Inflammatory macrophage treated with lipopolysaccharide for 4 hours (primary cell): ENCODE measurements at regions not wholly inside any gene's neighbourhood (a gene's known extent, or its start where the extent isn't known, plus 50 kb on each side); places are given as distances from the start of the nearest gene placed in this dataset.
"Not testable (repeated sequence)": the region's sequence is repeated elsewhere in the genome, so short reads cannot be mapped to it uniquely, and the experiment has no call there.

Experiments used
- DNase-seq: peaks from one replicate; pipeline ENCODE4 v3.0.0-alpha.2; 2020

DNA sequence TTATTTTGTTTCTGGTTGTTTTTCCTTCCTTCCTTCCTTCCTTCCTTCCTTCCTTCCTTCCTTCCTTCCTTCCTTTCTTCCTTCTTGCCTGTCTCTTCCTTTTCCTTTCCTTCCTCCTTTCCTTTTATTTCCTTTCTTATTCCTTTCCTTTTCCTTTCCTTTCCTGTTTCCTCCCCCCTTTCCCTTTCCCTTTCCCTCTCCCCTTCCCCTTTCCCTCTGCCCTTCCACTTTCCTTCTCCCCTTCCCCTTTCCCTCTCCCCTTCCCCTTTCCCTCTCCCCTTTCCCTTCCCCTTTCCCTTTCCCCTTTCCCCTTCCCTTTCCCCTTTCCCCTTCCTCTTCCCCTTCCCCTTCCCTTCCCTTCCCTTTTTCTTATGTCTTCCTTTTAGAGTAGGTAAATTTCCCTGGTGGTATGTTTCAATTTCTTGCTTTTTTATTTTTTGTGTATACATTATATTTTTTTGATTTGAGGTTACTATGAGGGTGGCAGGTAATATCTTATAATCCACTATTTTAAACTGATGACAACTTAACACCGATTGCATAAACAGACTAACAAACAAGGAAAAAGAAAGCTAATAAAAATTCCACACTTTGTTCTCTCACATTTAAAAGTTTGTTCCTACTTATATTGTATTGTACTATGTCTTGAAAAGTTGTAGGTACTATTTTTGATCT is 311.0 kb upstream of the FSHR start:
- no peak for DNase-seq

DNA sequence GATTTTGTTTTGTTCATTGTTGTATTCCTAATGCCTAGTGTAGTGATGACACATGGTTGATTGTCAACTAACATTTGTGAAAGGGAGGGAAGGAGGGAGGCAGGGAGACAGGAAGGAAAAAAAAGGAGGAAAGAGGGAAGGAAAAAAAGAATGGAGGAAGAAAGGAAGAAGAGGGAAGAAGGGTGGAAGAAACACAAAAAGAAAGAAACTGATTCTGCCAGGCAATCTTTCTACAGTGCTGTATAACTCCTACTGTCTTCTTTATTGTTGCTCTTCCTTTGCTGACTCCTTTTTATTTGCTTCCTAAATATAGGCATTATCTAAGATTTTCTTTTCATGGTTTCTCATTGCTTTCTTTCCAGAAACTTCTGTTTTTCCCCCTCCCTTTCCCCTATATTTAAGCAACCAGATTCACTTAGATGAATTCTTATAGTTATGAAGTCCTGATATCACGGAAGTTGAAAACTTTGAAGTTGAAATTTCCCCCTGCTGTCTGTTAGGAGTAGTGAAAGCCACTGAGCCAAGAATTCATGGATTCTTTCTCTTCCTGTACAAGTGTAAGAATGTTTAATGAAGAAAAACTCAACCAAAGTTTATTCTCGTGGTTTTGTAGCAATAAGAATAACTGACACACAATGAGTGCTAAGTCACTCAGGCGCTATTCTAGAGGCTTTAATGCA is 305.1 kb upstream of the FSHR start:
- no peak for DNase-seq

DNA sequence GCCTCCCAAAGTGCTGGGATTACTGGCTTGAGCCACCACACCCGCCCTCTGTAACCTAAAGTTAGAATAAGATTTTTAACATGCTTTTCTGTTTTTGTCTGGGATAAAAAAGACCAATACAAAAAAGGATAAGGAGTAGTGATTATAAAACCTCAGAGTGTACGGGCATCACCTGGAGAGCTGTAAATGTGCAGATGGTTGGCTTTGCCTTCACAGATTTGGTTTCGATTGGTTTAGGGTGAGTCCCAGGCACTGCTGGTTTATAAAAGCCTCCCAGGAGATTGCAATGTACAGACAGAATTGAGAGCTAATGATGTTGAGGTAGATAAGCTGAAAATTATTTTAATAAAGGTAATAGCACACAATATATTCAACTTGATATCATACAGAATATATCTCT is 289.7 kb upstream of the FSHR start:
- no peak for DNase-seq

DNA sequence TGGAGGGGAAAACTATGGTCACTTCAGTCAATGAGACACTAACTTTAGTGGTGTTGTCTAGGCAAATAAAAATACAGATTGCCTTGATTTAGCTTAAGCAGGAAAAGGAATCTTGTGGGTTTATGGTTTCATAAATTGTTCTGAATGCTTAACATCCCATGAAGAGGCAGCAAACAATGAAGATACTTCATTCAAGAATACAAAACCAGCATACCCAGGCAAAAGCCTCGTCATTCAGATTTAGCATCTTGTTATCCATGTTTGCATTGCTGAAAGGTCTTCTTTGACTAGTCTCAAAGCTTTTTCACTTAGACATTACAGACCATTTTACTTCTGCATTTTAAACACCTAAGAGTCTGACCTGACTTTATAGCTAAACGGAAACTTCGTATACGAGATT is 272.7 kb upstream of the FSHR start:
- no peak for DNase-seq

DNA sequence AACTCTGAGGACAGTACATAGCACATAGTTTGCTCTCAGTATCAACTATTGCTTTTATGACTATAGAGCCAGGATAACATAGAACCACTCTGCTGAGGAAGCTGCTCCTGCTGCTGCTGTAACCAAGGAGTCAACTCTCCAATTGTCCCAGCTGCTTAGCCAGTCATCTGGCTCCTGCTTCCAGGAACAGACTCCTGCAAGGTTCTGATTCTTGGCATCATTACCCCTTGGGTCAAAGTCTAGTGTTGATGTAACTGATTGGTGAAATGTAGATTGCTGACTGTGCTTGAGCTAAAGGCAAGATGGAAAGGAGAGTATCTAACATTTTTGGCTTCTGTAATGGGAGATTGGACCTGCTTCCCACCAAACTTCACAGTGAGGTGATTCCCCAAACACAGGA is 261.9 kb upstream of the FSHR start:
- DNase-seq: no peak

DNA sequence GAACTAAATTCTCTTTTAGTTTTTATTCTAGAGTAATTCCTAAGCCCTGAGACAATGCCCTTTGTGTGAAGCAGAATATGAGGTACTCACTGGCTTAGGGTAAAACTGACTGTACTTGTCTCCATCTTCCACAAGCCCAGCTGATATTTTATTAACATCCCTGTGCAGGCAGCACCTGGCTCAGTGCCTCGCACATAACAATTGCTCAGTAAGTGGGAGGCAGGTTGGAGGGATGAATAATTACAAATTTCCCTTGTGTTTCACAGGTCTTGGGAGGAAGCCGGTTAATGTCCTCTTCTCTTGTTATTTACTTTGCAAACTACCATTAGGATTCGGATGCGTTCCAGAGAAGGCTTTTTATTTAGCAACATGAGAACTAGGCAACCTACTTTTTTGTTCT is 249.8 kb upstream of the FSHR start:
- DNase-seq: no peak

DNA sequence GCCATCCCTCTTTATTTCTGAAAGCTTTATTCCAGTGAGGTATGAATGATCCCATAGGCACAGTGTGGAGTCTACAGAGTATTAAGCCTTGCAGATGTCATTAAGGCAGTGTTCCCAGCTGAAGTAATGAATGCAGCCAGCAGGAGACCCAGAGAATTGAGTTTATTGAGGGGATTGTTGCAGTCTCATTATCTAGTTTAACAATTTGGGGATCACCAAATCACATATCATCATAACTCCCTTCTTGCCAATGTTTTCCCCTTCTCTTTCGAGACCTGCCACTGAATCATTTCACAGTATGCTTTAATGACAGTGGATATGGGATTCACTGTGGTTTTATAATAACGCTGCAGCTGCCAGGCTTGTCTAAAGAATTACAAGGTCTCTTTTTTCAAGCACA is 249.3 kb upstream of the FSHR start:
- DNase-seq: no peak

DNA sequence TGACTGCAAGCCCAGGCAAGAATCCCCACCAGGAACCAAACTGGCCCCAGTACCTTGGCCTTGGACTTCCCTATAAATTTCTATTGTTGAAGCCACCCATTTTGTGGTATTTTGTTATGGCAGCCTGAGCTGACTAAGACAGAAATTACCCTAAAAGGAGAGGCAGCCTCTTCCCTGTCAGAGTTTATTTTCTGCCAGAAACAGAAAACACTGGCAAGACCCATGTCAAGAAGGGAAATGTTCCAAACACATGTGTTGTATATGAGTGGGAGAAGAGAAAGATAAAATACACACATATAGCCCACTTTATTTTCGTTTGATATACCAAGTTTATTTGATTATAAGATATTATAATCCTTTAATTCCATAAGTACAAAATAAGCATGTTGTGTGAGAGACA is 225.1 kb upstream of the FSHR start:
- DNase-seq: no peak

DNA sequence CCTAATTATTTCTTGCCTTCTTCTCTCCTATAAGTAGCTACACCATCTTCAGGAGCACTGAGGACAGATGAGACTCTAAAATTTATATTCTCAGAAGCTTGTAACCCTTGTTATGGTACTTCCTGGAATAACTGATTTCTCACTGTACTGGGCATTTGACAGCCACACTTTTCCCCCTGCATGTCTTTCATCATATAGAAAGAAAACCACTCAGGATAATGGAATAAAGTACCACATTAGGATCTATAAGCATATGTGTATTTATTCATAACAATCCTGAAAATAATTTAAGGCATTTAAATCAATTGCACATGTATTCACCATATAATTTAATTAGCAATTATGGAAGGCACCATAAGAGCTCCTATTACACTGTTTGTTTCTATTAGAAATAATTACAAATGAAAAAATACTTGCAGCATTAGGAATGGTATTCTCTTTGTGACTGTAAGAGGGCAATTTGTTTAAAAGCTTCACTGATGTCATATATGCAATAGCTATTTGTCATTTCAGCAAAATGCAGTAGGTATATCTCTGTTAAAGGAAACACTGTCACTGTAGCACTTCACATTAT is 216.9 kb upstream of the FSHR start:
- DNase-seq: no peak

DNA sequence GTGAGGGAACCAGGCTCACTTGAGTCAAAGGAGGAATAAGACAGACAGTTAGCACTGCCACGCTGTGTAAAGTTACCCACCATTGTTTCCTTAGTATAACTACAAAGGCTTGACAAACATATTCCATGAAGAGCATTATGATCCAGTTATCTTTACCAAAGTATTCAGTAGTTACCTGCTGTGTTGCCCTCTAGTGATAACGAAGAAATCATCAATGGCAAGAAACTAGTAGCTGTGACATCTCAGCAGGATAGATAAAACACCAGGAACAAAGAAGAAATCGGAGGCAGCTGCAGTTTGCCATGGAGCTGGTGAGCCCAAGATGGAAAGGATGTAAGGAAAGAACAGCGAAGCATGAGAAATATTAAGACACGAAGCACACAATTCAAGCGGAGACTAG is 215.3 kb upstream of the FSHR start:
- no peak for DNase-seq

DNA sequence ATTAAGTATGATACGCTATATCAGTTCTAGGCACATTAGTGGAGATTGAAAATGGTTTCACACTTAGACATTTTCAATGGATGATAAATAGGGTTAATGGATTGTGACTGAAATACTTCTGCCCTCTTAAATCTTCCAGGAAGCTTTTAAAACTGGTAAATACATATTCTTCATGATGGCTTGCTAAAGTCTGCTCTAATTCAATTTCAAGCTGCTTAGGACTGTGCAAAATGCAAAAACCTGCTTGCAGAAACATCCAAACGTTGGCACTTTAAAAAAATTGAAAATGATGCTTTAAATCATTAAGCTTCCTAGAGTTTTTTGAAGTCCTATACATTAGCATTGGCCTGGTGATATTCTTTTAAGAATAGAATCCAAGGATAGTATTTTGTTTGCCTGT is 214.8 kb upstream of the FSHR start:
- no peak for DNase-seq

DNA sequence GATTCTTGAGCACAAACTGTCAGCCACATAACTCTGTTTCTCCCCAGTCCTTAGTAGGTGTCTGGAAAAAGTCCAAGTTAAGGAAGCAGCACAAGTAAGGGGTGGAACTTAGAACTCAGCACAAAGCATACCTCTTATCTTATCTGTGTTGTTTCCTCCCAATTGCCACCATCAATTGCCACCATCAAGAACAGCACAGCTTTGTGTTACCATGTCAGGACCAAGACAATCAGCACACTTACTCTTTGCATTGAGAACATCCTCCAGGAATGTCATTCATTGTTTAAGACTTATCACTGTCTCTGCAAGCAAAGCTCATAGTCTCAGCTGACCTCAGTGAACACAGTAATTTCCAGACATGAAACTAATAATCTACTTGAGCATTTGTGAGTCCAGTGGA is 212.7 kb upstream of the FSHR start:
- DNase-seq: no peak

DNA sequence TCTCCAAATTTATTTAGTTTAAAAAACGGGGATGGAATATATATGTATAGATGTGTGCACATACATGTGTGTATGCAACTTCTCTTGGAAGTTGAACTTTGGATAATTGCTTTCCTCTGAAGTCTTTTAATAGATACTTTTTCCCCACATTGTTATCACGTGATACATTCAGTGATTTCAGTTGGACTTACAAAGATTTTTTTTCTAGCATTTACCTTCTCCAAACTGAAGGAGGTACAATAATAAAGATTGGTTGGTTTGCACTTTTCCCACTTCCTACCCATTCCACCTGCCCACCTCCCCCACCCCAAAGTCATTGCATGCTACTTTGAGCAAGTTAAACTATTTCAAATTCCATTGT is 206.1 kb upstream of the FSHR start:
- DNase-seq: no peak

DNA sequence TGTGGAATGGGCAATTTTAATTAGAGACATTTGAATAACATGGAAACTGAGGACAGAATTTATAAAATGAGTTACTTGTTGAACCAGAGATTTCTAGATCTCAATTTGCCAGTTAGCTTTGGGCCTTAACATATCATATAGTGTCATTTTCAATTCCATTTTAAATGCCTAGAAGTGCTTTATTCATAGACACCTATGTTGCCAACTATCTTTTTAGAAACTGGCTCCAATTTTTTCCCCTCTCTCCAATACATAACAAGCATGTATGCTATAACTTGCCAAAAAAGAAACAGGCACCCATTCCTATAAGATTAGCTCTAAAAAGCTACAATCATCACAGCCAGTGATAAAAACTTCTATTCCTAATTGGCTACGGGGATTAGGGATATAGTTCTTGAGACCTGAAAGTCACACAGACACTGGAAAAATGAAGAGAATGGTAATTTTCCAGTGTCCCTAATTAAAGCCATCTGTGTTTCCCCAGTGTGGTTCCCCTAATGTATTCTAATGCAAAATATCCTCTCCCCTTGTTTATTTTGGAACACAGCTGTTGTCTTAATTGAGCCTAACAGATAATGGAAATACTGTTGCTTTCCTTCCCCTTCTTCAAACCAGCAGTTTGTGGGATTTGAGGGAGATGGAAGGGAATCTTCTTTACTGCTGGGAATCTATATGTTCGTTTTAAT is 205.5 kb upstream of the FSHR start:
- no peak for DNase-seq

DNA sequence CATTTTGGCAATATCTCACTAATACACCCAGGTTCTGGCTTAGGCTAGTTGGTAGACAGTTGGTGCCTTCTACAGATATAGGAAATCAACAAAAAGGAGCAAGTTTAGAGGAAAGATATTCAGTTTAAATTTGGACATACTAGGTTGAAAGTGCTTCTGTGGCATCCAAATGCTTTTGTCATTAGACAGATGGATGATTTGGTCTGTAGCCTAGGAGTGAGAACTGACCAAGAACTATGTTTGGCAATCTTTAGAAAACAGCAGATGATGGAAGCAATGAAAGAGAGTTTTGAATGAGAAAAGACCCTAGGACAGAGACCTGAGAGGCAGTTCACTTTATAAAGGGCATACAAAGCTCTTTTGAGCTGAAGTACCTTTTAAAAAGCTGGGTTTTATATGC is 201.3 kb upstream of the FSHR start:
- DNase-seq: no peak

DNA sequence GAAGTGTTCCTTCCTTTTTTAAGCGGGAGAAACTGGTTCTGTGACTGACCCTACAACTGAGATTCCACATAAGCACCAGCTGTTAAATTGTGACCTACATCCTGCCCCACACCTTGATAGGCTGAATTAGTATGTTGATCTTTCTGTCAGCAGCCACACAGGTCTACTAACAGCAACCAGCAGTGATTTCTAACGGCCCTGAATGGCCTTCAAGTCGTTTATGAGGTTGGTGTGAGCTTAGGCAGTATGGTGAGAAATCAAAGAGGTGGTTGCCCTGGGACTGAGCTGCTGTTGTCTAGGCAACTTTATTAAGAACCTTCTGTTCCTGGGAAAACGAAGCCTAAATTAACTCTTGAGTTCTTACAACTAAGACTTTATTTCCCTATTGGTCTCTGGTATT is 197.2 kb upstream of the FSHR start:
- DNase-seq: no peak

DNA sequence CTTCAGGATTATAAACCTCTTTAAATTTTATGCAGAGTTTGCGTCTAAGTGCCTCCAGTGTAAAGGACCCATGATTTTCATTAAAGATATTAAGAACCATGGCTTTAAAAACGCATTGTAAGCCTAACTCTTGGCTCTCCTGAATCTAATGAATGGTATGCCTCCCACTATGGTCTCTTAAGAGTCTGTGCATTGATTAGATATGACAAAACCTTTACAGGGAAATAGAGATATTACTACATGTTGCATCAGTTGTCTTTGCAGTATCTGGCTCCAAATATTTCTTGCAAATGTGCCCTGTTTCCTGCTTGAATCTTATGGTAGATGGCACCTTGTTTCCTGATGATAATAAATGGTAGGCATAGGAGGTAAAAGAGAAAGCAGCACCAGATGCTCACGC is 189.3 kb upstream of the FSHR start:
- DNase-seq: no peak

DNA sequence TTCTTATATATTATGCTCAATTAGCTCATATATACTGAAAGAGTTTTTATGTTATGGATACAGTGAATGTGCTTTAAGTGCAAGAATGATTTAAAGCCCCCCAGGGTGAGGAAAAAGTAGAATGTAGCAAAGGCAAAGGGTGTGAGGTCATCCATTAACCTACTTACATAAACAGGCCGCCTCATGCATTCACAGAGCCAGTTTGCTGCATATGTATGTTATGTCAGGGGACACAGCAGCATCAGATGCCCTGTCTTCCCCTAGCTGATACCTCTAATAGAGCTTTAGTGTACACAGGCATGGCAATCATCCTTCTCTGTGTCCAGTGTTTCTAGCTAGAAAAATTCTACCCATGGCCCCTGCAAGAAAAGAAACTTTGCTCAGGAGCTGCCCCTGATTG is 187.8 kb upstream of the FSHR start:
- no peak for DNase-seq

DNA sequence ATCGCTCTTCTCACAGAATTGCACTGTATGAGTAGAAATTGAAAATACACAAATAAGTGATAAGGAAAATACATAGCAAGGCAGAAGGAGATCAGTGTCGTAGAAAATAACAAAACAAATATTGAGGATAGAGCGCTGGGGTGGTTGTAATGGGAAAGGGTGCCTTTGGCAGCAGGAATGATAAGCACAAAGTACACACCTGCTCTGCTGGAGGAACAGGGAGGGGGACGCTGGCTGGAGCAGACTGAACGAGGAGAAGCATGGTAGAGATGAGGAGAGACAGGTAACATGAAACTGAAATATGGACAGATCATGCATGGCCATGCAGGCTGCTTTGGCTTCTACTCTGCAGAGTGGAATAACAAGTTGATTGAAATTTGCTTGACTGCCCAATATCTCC is 181.2 kb upstream of the FSHR start:
- no peak for DNase-seq

DNA sequence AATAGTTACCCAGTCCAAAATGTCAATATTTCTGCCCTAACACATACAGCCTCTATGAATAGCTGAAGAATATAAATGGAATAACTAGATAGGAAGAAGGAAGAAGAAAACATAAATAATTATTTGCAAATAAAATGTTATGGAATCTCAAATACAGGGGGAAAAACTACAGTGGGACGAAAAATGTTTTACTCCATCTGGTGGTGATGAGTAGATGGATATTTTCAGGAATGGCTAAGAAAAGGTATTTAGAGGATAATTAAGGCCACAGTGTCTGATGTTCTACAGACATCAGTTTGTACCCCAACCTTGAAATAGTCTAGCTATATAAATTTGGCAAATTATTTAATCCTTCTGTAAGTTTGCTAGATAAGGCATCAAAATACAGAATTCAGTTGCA is 178.1 kb upstream of the FSHR start:
- no peak for DNase-seq

DNA sequence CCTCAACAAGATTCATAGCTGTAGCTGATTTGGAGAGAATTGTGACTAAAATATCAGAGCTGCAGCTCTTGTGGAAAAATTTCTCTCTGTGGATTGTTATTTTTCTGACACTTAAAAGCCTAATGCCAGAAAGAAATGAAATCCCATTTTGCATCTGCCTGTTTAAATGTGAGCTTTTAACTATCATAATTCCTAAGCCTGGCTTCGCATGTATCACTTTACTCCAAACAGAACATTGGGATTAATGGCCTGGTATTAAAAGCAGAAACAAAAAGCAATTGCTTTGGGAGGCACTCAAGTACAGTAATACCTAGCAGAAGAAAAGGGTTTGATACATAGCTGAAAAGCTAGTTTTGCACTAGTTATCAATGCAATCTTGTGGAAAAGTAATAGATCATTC is 164.2 kb upstream of the FSHR start:
- no peak for DNase-seq

DNA sequence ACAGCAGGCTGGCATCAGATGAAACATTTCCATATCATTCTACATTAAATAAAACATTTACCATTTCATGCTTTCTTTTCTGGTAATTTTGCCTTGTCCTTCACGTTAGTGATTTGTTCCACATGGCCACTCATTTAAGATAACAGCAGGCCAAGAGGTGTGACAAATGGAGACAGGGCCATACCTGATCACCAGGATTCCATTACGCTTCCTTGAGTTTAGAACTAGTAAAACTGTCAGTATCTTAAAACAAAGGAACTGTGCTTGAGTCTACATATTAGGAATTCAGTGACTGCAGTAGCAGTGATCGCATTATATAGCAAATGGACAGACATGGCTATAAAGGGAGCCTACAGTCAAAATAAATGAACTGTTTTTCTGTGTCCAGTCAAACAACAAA is 155.1 kb upstream of the FSHR start:
- DNase-seq: no peak

DNA sequence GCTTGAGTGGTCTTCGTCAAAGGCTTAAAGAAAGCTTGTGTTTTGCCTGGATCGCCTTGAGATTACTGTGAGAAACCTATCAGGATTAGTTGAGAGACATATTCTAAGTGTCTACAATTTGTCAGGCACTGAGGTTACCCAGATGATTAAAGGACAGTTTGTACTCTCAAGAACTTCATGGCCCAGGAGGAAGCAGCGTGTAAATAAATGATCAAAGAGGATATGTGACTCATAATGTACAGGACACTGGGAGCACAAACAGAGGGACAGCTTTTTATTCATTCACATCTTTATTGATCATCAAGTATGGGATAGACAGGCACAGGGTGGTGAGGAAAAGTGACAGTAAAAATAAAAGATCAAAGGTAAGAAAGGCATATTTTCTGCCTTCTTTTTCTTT is 152.6 kb upstream of the FSHR start:
- no peak for DNase-seq

DNA sequence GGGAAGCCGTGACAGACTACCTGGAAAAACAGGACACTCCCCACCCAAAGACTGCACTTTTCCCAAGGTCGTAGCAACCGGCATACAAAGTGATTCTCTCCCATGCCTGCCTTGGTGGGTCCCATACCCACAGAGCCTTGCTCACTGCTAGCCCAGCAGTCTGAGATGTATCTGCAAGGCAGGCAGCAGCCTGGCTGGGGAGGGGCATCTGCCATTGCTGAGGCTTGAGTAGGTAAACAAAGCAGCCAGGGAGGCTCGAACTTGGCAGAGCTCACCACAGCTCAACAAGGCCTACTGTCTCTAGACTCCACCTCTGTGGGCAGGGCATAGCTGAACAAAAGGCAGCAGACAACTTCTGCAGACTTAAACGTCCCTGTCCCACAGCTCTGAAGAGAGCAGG is 144.4 kb upstream of the FSHR start:
- not testable (repeated sequence) for DNase-seq
